ENCODE measurements at regions not wholly inside any gene's neighbourhood (a gene's known extent, or its start where the extent isn't known, plus 50 kb on each side); places are given as distances from the start of the nearest gene placed in this dataset.

DNA sequence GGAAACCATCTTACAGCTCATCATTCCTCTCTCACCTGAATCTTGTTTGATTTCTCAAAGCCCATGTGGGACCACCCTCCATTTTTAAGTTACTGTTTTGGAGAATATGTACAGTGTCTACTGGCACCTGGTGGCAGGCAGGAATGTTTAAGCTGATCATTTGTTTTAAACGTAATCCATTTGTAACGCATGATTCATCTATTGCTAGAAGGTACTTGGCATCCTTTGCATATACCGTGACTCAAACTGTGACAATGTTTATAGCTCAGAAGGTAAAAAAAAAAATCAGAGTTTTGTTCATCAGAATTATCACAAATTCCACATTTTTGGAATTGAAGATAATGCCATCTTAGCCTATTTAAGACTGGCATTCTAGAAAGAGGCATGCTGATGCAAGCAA is 1007.5 kb upstream of the EEF2KMT start:
- peaks cover 8% of the 10 kb centered on the region; the same call in 1 of the 2 replicates for H3K4me1 ChIP-seq (ENCODE audit: insufficient read depth, low read length)
- no peaks in the 10 kb centered on the region; the same call in 1 of the 2 replicates for H3K36me3 ChIP-seq (ENCODE audit: insufficient read depth, low read length)
- no peaks in the 10 kb centered on the region; the same call in 1 of the 2 replicates for H3K9me3 ChIP-seq (ENCODE audit: control insufficient read depth, insufficient read depth, low read length)
- no peak overlapping the region for H3K9ac ChIP-seq (ENCODE audit: low read depth, low read length)

GRCh38 chr16:6104428-6104827 is 1006.8 kb upstream of the EEF2KMT start:
- Histone ChIP-seq H3K4me1 (ENCODE audit: insufficient read depth, low read length) (peaks cover 8% of the 10 kb centered on the region; the same call in 1 of the 2 replicates), H3K9me3 (ENCODE audit: control insufficient read depth, insufficient read depth, low read length) (no peaks in the 10 kb centered on the region; the same call in 1 of the 2 replicates), H3K9ac (ENCODE audit: low read depth, low read length) (no peak overlapping the region)

GRCh38 chr16:6103561-6103960 is 1006.0 kb upstream of the EEF2KMT start:
- Histone ChIP-seq H3K4me1 (ENCODE audit: insufficient read depth, low read length) (peaks cover 8% of the 10 kb centered on the region; the same call in 1 of the 2 replicates), H3K36me3 (ENCODE audit: insufficient read depth, low read length) (no peaks in the 10 kb centered on the region; the same call in 1 of the 2 replicates), H3K9ac (ENCODE audit: low read depth, low read length) (no peak overlapping the region), H3K9me3 (ENCODE audit: control insufficient read depth, insufficient read depth, low read length) (no peaks in the 10 kb centered on the region; the same call in 1 of the 2 replicates)

More at GRCh38 chr16:6104428-6104827, 1006.8 kb upstream of the EEF2KMT start:
- H3K36me3 ChIP-seq (ENCODE audit: insufficient read depth, low read length), result no peaks in the 10 kb centered on the region; the same call in 1 of the 2 replicates

DNA sequence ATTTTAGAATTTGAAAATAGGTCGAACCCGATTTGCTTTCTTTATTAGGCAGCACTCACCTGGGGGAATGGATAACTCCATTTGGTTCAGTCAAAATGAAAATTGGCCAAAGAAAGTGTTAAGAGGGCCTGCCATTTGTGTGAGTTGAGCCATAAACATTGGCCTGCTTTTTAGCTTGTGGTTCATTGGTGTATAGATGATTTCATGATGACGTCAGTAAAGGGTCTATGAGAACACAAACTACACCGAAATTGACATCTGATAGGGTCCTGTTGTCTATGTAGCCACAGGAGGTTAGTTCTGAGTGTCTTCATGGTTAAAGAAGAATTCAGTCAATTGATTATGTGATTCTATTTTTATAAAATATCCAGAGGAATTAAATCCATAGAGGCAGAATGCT is 1001.5 kb upstream of the EEF2KMT start:
- Histone ChIP-seq H3K36me3 (ENCODE audit: insufficient read depth, low read length) (no peaks in the 10 kb centered on the region; the same call in 1 of the 2 replicates), H3K4me1 (ENCODE audit: insufficient read depth, low read length) (no peaks in the 10 kb centered on the region), H3K9ac (ENCODE audit: low read depth, low read length) (no peak overlapping the region), H3K9me3 (ENCODE audit: control insufficient read depth, insufficient read depth, low read length) (no peaks in the 10 kb centered on the region)

GRCh38 chr16:6096931-6097670 is 999.5 kb upstream of the EEF2KMT start:
- H3K9ac ChIP-seq (ENCODE audit: low read depth, low read length), result no peak overlapping the region
- H3K9me3 ChIP-seq (ENCODE audit: control insufficient read depth, insufficient read depth, low read length), result no peaks in the 10 kb centered on the region
- no peaks in the 10 kb centered on the region; the same call in 1 of the 2 replicates for H3K36me3 ChIP-seq (ENCODE audit: insufficient read depth, low read length)
- H3K4me1 ChIP-seq (ENCODE audit: insufficient read depth, low read length), result no peaks in the 10 kb centered on the region

DNA sequence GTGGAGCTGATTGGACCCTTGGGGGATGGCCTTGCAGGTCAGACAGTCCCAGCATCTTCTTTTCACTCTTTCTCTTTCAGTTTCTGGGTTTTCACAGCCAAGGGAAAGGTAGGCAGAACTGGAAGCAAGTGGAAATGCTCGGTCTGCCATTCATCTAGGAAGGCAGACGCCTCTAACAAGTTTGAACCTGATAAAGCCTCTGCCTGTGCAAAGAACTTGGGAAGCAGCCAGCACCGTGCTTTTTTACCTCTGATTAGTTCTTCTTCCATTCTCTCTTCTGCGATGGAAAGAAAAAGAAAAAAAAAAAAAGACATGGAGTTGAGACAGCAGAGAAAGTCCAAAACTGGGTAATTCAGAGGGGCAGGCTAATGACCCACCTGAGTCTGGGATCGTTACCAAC is 997.8 kb upstream of the EEF2KMT start:
- no peaks in the 10 kb centered on the region for H3K36me3 ChIP-seq (ENCODE audit: insufficient read depth, low read length)
- no peaks in the 10 kb centered on the region; the same call in 1 of the 2 replicates for H3K9me3 ChIP-seq (ENCODE audit: control insufficient read depth, insufficient read depth, low read length)
- H3K4me1 ChIP-seq (ENCODE audit: insufficient read depth, low read length), result no peaks in the 10 kb centered on the region
- no peak overlapping the region for H3K9ac ChIP-seq (ENCODE audit: low read depth, low read length)

- no peaks in the 10 kb centered on the region; the same call in none of the 2 replicates for H3K9me3 ChIP-seq (ENCODE audit: control insufficient read depth, insufficient read depth, low read length)
- H3K4me1 ChIP-seq (ENCODE audit: insufficient read depth, low read length), result no peaks in the 10 kb centered on the region
- no peak overlapping the region for H3K9ac ChIP-seq (ENCODE audit: low read depth, low read length)
- H3K36me3 ChIP-seq (ENCODE audit: insufficient read depth, low read length), result no peaks in the 10 kb centered on the region; the same call in 1 of the 2 replicates
These were observed 993.4 kb upstream of the EEF2KMT start for GRCh38 chr16:6091021-6091420.

DNA sequence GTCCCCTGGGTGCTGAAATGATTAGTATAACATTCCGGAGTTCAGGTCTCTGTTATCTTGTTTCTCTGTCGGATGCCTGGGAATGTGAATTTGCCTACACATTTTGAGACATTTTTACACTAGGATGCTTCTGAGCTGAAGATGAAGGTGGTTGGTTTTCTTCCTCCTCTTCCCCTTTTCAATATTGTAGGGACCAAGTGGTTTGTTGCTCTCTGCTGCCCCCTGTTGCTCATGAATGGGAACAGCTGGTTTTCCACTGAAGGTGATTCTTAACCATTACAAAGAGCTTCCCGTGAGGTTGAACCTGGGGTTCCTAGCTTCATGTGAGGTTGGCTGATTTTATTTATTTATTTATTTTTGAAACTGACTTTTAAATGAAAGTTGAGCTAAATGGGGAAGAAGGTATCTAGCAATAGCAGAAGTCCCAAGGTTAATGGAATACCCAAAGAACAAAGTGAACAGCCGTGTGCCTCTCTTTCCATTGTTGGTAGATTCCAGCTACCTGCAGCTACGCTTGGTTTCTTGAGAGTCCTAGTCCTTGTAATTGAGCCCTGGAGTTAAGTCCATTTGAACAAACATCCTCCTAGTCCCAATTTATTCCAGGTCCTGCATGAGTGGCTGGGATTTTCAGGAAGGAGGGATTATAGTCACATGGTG is 983.9 kb upstream of the EEF2KMT start:
- no peak overlapping the region for H3K9ac ChIP-seq (ENCODE audit: low read depth, low read length)
- no peaks in the 10 kb centered on the region for H3K9me3 ChIP-seq (ENCODE audit: control insufficient read depth, insufficient read depth, low read length)
- H3K36me3 ChIP-seq (ENCODE audit: insufficient read depth, low read length), result no peaks in the 10 kb centered on the region
- H3K4me1 ChIP-seq (ENCODE audit: insufficient read depth, low read length), result no peaks in the 10 kb centered on the region

DNA sequence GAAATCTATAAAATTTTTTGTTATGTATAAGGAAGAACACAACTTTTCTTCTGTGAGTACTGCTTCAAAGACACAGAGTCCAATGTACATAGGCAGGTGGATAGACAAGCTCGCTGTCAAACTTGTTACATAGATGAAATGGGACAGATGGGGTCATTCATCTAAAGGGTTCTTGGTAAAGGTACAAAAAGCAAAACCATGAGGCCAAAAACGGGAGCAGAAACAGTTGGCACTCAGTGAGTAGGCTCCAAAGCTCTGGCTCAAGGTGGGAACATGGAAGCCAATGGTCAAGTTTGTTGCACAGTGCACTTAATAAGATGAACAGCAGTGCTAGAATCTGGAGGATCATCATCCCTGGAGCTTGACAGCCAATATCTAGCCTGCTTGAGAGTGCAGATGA is 979.0 kb upstream of the EEF2KMT start:
- H3K9ac ChIP-seq (ENCODE audit: low read depth, low read length), result no peak overlapping the region
- no peaks in the 10 kb centered on the region for H3K9me3 ChIP-seq (ENCODE audit: control insufficient read depth, insufficient read depth, low read length)
- no peaks in the 10 kb centered on the region for H3K36me3 ChIP-seq (ENCODE audit: insufficient read depth, low read length)
- H3K4me1 ChIP-seq (ENCODE audit: insufficient read depth, low read length), result no peaks in the 10 kb centered on the region

GRCh38 chr16:6068063-6068462 is 970.5 kb upstream of the EEF2KMT start:
- Histone ChIP-seq H3K9ac (ENCODE audit: low read depth, low read length) (no peak overlapping the region), H3K4me1 (ENCODE audit: insufficient read depth, low read length) (no peaks in the 10 kb centered on the region), H3K36me3 (ENCODE audit: insufficient read depth, low read length) (no peaks in the 10 kb centered on the region), H3K9me3 (ENCODE audit: control insufficient read depth, insufficient read depth, low read length) (no peaks in the 10 kb centered on the region)

- Histone ChIP-seq H3K9ac (ENCODE audit: low read depth, low read length) (no peak overlapping the region), H3K9me3 (ENCODE audit: control insufficient read depth, insufficient read depth, low read length) (no peaks in the 10 kb centered on the region), H3K36me3 (ENCODE audit: insufficient read depth, low read length) (no peaks in the 10 kb centered on the region), H3K4me1 (ENCODE audit: insufficient read depth, low read length) (no peaks in the 10 kb centered on the region)
These were observed 969.1 kb upstream of the EEF2KMT start for GRCh38 chr16:6066652-6067051.

DNA sequence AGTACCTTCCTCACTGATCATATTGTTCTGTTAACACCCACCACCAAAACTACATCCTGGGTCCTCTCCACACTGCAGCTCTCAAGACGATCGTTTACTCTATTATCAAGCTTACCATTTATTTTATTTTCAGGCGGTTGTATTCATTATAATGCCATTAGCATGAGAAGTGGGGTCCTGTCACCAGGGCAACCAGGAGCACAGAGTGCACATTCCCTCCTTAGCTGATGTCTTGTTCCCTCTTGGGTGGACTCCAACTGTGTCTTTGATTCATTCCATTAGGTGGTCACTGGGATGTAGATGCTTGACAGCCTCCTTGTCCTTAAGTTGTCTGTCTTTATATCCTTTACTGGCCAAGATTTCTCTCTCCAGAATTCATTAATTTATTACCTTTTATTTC is 965.9 kb upstream of the EEF2KMT start:
- no peak overlapping the region for H3K9ac ChIP-seq (ENCODE audit: low read depth, low read length)
- H3K36me3 ChIP-seq (ENCODE audit: insufficient read depth, low read length), result no peaks in the 10 kb centered on the region
- H3K9me3 ChIP-seq (ENCODE audit: control insufficient read depth, insufficient read depth, low read length), result no peaks in the 10 kb centered on the region
- H3K4me1 ChIP-seq (ENCODE audit: insufficient read depth, low read length), result no peaks in the 10 kb centered on the region

GRCh38 chr16:6059671-6060070 is 962.1 kb upstream of the EEF2KMT start:
- no peaks in the 10 kb centered on the region for H3K4me1 ChIP-seq (ENCODE audit: insufficient read depth, low read length)
- no peaks in the 10 kb centered on the region for H3K36me3 ChIP-seq (ENCODE audit: insufficient read depth, low read length)
- H3K9ac ChIP-seq (ENCODE audit: low read depth, low read length), result no peak overlapping the region
- no peaks in the 10 kb centered on the region for H3K9me3 ChIP-seq (ENCODE audit: control insufficient read depth, insufficient read depth, low read length)

DNA sequence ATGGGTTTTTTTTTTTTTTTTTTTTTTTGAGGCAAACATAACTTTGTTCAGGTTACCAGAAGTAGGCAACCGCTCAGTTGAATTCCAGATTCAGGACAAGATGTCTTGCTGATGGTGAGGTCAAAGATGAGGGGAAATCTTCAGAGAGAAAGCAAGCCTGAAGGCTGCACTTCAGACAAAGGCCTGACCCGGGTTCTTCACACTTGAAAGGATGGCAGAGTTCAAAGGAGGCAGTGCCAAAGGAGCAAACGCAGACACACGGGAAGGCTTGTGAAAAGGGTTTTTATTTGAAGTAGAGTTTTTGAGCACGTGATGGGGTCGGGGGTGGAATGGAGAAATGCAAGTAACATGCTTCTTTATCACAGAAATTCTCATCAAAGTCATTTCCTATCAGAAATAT is 960.2 kb upstream of the EEF2KMT start:
- no peaks in the 10 kb centered on the region for H3K9me3 ChIP-seq (ENCODE audit: control insufficient read depth, insufficient read depth, low read length)
- no peak overlapping the region for H3K9ac ChIP-seq (ENCODE audit: low read depth, low read length)
- no peaks in the 10 kb centered on the region for H3K4me1 ChIP-seq (ENCODE audit: insufficient read depth, low read length)
- H3K36me3 ChIP-seq (ENCODE audit: insufficient read depth, low read length), result no peaks in the 10 kb centered on the region

DNA sequence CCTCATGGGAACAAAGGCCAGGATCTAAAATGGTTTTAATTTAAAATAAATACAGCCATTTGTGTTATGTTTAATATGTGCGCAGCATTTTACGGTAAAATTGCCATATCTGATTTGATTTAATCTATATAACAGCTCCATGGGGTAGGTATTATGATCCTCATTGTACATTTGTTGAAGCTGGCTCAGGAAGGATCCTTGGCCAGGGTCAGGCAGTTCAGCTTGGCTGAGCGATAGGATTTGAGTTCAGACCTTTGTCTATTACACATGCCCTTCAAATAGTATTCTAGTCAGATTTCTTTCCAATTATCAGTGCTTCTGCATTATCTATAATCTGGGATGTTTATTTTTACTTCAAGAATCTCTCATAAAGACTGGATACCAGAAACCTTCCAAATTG is 950.4 kb upstream of the EEF2KMT start:
- Histone ChIP-seq H3K36me3 (ENCODE audit: insufficient read depth, low read length) (no peaks in the 10 kb centered on the region), H3K4me1 (ENCODE audit: insufficient read depth, low read length) (peaks cover 18% of the 10 kb centered on the region), H3K9ac (ENCODE audit: low read depth, low read length) (no peak overlapping the region), H3K9me3 (ENCODE audit: control insufficient read depth, insufficient read depth, low read length) (no peaks in the 10 kb centered on the region)
